HepG2 (cell line): ENCODE measurements at regions not wholly inside any gene's neighbourhood (a gene's known extent, or its start where the extent isn't known, plus 50 kb on each side); places are given as distances from the start of the nearest gene placed in this dataset.

Source experiments
- CTCF ChIP-seq: sonication (generic); formaldehyde crosslinking; IDR thresholded peaks from 2 replicates; pipeline ENCODE4 v1.5.0; 2020; ENCODE audit warnings: mild to moderate bottlenecking, missing genetic modification reagents, moderate library complexity
- EP300 ChIP-seq, 3 experiments: sonication (generic) in 1 of 3; formaldehyde crosslinking in 1 of 3; IDR thresholded peaks; 2 replicates each; pipeline versions ENCODE4 v1.5.1 to v1.6.1; 2011 to 2020; ENCODE audit warnings: low read depth in 2 of 3, low read length in 2 of 3, borderline replicate concordance in 1 of 3, improper control_type of control experiment in 1 of 3, mild to moderate bottlenecking in 1 of 3, missing genetic modification reagents in 1 of 3, moderate library complexity in 1 of 3
- FOXM1 ChIP-seq: sonication (generic); formaldehyde crosslinking; IDR thresholded peaks from 2 replicates; pipeline ENCODE4 v1.5.0; 2020; ENCODE audit warnings: missing genetic modification reagents
- RFX1 ChIP-seq: fragments of 450-650 bp; IDR thresholded peaks from 2 replicates; pipeline ENCODE4 v1.6.1; 2017
- TFE3 ChIP-seq: IDR thresholded peaks from 2 replicates; pipeline ENCODE4 v1.6.1; 2016

- no peak for TF ChIP-seq FOXM1
- no peak for TF ChIP-seq CTCF
- no peak for TF ChIP-seq EP300 (IDR thresholded peaks at IDR 0.05; ENCODE audit: low read depth in 2 of 2, low read length in 2 of 2)
- no peak for TF ChIP-seq EP300 (CRISPR knock-in tag; IDR thresholded peaks at IDR 0.05; ENCODE audit: borderline replicate concordance)
- no peak for TF ChIP-seq RFX1
- no peak for TF ChIP-seq TFE3 (CRISPR knock-in tag)
These were observed 280.3 kb downstream of the KLF5 start for GRCh38 chr13:73339086-73339485.
